Psoas muscle (tissue), 7 donors: ENCODE measurements at regions not wholly inside any gene's neighbourhood (a gene's known extent, or its start where the extent isn't known, plus 50 kb on each side); places are given as distances from the start of the nearest gene placed in this dataset.

Experiments
- ATAC-seq, 4 donors: fragments of 200-7000 bp; cut with Tn5 transposase; one replicate each; pipeline ENCODE4 v1.9.1; 2020; ENCODE audit warnings: moderate library complexity in 3 of 4, mild to moderate bottlenecking in 2 of 4
- DNase-seq, 2 donors: peaks; one replicate each; pipeline ENCODE4 v3.0.0-alpha.2; 2020
- H3K27ac ChIP-seq: fragments of 200-600 bp; one replicate; pipeline ENCODE4 v1.8.0; 2022
- H3K27me3 ChIP-seq, 3 donors: fragments of 200-600 bp in 1 of 3; one replicate each; pipeline versions ENCODE4 v1.6.1 to v1.8.0; 2013 to 2022; ENCODE audit warnings: low read length in 2 of 3, mild to moderate bottlenecking in 2 of 3, moderate library complexity in 1 of 3; ENCODE audit not compliant: insufficient read depth in 3 of 3
- H3K36me3 ChIP-seq, 2 donors: fragments of 200-600 bp in 1 of 2; one replicate each; pipeline versions ENCODE4 v1.6.1 to v1.8.0; 2013 to 2022; ENCODE audit warnings: low read depth in 1 of 2, mild to moderate bottlenecking in 1 of 2, moderate library complexity in 1 of 2; ENCODE audit not compliant: insufficient read depth in 1 of 2
- H3K4me1 ChIP-seq: fragments of 200-600 bp; one replicate; pipeline ENCODE4 v1.8.0; 2022
- H3K4me3 ChIP-seq: fragments of 200-600 bp; one replicate; pipeline ENCODE4 v1.8.0; 2022; ENCODE audit warnings: mild to moderate bottlenecking
- H3K9me3 ChIP-seq: fragments of 200-600 bp; one replicate; pipeline ENCODE4 v1.8.0; 2022
- WGBS, 3 donors: extraction: QIAGEN DNeasy Blood & Tissue Kit; methylation state at CpG; one replicate each; pipeline versions ENCODE4 v1.1.6 to v1.1.7; 2013; 5-methylcytosine and 5-hydroxymethylcytosine counted together
- intact Hi-C, 2 donors: fragments of 100-400 bp; cut with DNase I; formaldehyde crosslinking; loops; one replicate each; pipeline versions ENCODE4 v1.11.0 to v1.14.2; 2022
- TF ChIP-seq, protein P1 (sequence below): fragments of 200-600 bp; IDR thresholded peaks from one replicate; pipeline ENCODE4 v1.8.0; 2022; ENCODE audit warnings: antibody characterized with exemption
- donor health status: healthy with polysubstance abuse.
- donor health status: DM: no; HTN: no; CAD: no; lungs with moderate emphysema.
- donor health status: Bipolar disorder and iron deficiency.
- donor health status: healthy.
- donor health status: DM: yes; HTN: yes; CAD: no.
- donor health status: DM: no; HTN: no; CAD: no.
- donor health status: DM: yes; HTN: yes; CAD: no.

DNA sequence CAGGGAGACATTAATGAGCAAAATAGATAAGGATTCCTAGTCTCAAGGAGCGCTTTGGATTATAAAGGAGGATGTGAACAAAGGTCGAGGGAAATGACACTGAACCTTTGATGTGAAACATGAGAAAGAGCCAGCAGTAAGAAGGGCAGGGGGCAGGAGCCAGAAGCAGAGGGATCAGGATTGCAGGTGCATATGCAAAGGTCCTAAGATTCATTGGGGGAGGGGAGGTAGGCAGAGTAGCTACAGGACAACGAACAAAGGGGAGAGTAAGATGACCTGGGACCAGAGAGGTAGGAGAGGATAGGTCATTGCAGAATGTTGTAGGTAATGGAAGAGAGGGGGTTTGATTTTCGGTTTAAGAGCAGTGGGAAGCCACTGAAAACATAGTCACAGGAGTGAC is 129.2 kb upstream of the TRPM3 start:
- no peaks in the 10 kb centered on the region for H3K36me3 ChIP-seq
- WGBS, 3 donors: 10 to 26% (median 22%) methylated on average over 4 of the region's 4 CpGs
- intact Hi-C loops: no loop called here

GRCh38 chr9:71249729-71250317 is 128.4 kb upstream of the TRPM3 start:
- no peaks in the 10 kb centered on the region for H3K27me3 ChIP-seq
- H3K27ac ChIP-seq: no peak overlapping the region
- no peaks in the 10 kb centered on the region for H3K36me3 ChIP-seq
- WGBS, 3 donors: 13 to 16% (median 15%) methylated on average over 5 of the region's 5 CpGs
- H3K4me1 ChIP-seq: no peaks in the 10 kb centered on the region
- DNase-seq (no peak), ATAC-seq (peak in 2 of 4 donors; percentile 38 to 78)
- TF ChIP-seq, protein P1, sequence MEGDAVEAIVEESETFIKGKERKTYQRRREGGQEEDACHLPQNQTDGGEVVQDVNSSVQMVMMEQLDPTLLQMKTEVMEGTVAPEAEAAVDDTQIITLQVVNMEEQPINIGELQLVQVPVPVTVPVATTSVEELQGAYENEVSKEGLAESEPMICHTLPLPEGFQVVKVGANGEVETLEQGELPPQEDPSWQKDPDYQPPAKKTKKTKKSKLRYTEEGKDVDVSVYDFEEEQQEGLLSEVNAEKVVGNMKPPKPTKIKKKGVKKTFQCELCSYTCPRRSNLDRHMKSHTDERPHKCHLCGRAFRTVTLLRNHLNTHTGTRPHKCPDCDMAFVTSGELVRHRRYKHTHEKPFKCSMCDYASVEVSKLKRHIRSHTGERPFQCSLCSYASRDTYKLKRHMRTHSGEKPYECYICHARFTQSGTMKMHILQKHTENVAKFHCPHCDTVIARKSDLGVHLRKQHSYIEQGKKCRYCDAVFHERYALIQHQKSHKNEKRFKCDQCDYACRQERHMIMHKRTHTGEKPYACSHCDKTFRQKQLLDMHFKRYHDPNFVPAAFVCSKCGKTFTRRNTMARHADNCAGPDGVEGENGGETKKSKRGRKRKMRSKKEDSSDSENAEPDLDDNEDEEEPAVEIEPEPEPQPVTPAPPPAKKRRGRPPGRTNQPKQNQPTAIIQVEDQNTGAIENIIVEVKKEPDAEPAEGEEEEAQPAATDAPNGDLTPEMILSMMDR: peak; percentile 64
- no peaks in the 10 kb centered on the region for H3K9me3 ChIP-seq
- no peak overlapping the region for H3K4me3 ChIP-seq
- intact Hi-C loops: loop anchor here (2.0 to 10.0 kb wide), 3 partner anchors 325 to 609 kb away; no protein-coding TSS in a partner anchor

More for the DNA sequence above, 129.2 kb upstream of the TRPM3 start:
- no peak for DNase-seq
- no peaks in the 10 kb centered on the region for H3K27me3 ChIP-seq
- H3K4me3 ChIP-seq: no peak overlapping the region
- H3K4me1 ChIP-seq: no peaks in the 10 kb centered on the region
- no peak overlapping the region for H3K27ac ChIP-seq
- ATAC-seq: no peak
- TF ChIP-seq, protein P1: no peak
- H3K9me3 ChIP-seq: no peaks in the 10 kb centered on the region

DNA sequence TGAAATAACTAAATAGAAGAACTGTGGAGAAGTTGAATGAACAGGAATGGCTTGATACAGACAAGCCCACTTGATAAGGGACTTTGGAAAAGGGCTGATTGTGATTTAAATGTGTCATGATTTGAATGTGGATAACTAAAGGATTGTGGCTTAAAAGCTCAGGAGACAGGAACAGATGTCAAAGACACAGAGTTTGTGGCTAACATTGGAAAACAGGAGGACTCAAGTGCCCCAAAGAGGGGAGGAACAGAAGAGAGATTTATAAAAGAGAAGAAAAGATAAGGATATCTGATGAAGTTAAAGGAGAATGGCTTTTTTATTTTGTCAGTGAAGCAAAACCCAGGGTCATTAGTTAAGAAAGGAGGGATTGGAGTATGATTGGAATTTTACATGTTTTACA is 124.2 kb upstream of the TRPM3 start:
- Histone ChIP-seq H3K9me3 (no peaks in the 10 kb centered on the region), H3K27ac (no peak overlapping the region), H3K27me3 (no peaks in the 10 kb centered on the region), H3K36me3 (no peaks in the 10 kb centered on the region), H3K4me3 (no peak overlapping the region), H3K4me1 (no peaks in the 10 kb centered on the region)
- intact Hi-C loops: loop anchor here (5.0 to 10.0 kb wide), 2 partner anchors 321 to 603 kb away; no protein-coding TSS in a partner anchor
- TF ChIP-seq, protein P1: no peak
- ATAC-seq (no peak), DNase-seq (no peak)

- 48 to 66% (median 54%) methylated on average over 5 of the region's 5 CpGs for WGBS, 3 donors
- TF ChIP-seq, protein P1: no peak
- intact Hi-C loops: loop anchor here (10.0 kb wide), 1 partner anchor 319 kb away; no protein-coding TSS in a partner anchor
Observed at GRCh38 chr9:71243951-71244350, 122.5 kb upstream of the TRPM3 start.

DNA sequence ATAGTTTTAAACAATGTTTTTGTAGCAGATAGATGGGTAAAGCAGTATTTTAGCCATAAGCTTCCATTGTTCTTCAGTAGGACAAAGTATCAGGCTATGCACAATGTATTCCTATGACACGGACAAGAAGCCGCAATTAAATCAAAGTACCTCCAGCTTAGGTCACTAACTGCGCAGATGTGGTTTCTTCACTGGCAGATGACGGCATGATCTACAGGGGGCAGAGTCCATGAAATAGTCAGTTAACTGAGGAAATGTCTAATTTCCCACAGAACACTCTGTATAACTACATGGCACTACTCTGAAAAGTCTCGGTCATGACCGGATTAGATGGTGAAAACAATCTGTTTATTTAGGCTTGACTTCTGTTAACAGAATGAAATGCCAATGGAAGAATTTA is 120.7 kb upstream of the TRPM3 start:
- no peak for DNase-seq
- Histone ChIP-seq H3K36me3 (no peaks in the 10 kb centered on the region), H3K27ac (no peak overlapping the region), H3K27me3 (no peaks in the 10 kb centered on the region), H3K4me1 (no peaks in the 10 kb centered on the region), H3K9me3 (no peaks in the 10 kb centered on the region), H3K4me3 (no peak overlapping the region)
- ATAC-seq: no peak
- TF ChIP-seq, protein P1: no peak
- intact Hi-C loops: loop anchor here (10.0 kb wide), 1 partner anchor 317 kb away; no protein-coding TSS in a partner anchor
- WGBS, 3 donors: 52 to 73% (median 61%) methylated on average over 6 of the region's 6 CpGs

More at GRCh38 chr9:71243951-71244350, 122.5 kb upstream of the TRPM3 start:
- no peaks in the 10 kb centered on the region for H3K4me1 ChIP-seq
- H3K27me3 ChIP-seq: no peaks in the 10 kb centered on the region
- DNase-seq: no peak
- no peak for ATAC-seq
- no peaks in the 10 kb centered on the region for H3K9me3 ChIP-seq
- no peak overlapping the region for H3K27ac ChIP-seq
- H3K4me3 ChIP-seq: no peak overlapping the region
- no peaks in the 10 kb centered on the region for H3K36me3 ChIP-seq
